ENCODE measurements at regions not wholly inside any gene's neighbourhood (a gene's known extent, or its start where the extent isn't known, plus 50 kb on each side); places are given as distances from the start of the nearest gene placed in this dataset.

- peaks cover 0 to 3% (median under 1%) of the 10 kb centered on the region in 4 donors for H3K27me3 ChIP-seq (ENCODE audit: control insufficient read depth in 4 of 4, insufficient read depth in 4 of 4, low read length in 3 of 4)
- no peaks in the 10 kb centered on the region for H3K36me3 ChIP-seq (ENCODE audit: control insufficient read depth in 4 of 4, insufficient read depth in 3 of 4, low read depth in 1 of 4, low read length in 3 of 4)
- peak; percentile 5 for DNase-seq (ENCODE audit: low spot score)
- H3K4me1 ChIP-seq (ENCODE audit: control insufficient read depth in 4 of 4, insufficient read depth in 4 of 4, low read length in 3 of 4) = no peaks in the 10 kb centered on the region
- no peak overlapping the region for H3K4me3 ChIP-seq (ENCODE audit: low read depth in 1 of 3, low read length in 3 of 3)
- TF ChIP-seq TAF1 (conservative IDR thresholded peaks at IDR 0.05) (no peak), NR2F2 (IDR thresholded peaks at IDR 0.05) (no peak), RAD21 (IDR thresholded peaks at IDR 0.05) (no peak), EGR1 (IDR thresholded peaks at IDR 0.05; ENCODE audit: low read depth in 2 of 2) (no peak), FOXA2 (IDR thresholded peaks at IDR 0.05) (no peak), MAX (IDR thresholded peaks at IDR 0.05) (no peak), SP1 (IDR thresholded peaks at IDR 0.05) (no peak), REST (IDR thresholded peaks at IDR 0.05) (no peak), JUND (IDR thresholded peaks at IDR 0.05) (no peak), RXRA (IDR thresholded peaks at IDR 0.05) (no peak), HNF4A (conservative IDR thresholded peaks at IDR 0.05) (no peak), HNF4G (IDR thresholded peaks at IDR 0.05) (no peak)
- TF ChIP-seq, protein P1, sequence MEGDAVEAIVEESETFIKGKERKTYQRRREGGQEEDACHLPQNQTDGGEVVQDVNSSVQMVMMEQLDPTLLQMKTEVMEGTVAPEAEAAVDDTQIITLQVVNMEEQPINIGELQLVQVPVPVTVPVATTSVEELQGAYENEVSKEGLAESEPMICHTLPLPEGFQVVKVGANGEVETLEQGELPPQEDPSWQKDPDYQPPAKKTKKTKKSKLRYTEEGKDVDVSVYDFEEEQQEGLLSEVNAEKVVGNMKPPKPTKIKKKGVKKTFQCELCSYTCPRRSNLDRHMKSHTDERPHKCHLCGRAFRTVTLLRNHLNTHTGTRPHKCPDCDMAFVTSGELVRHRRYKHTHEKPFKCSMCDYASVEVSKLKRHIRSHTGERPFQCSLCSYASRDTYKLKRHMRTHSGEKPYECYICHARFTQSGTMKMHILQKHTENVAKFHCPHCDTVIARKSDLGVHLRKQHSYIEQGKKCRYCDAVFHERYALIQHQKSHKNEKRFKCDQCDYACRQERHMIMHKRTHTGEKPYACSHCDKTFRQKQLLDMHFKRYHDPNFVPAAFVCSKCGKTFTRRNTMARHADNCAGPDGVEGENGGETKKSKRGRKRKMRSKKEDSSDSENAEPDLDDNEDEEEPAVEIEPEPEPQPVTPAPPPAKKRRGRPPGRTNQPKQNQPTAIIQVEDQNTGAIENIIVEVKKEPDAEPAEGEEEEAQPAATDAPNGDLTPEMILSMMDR (IDR thresholded peaks at IDR 0.05; ENCODE audit: low read depth, low read length, missing input control) = no peak
- TF ChIP-seq, protein P2, sequence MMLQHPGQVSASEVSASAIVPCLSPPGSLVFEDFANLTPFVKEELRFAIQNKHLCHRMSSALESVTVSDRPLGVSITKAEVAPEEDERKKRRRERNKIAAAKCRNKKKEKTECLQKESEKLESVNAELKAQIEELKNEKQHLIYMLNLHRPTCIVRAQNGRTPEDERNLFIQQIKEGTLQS (IDR thresholded peaks at IDR 0.05) = no peak
- no peak overlapping the region for H3K9ac ChIP-seq (ENCODE audit: low read depth in 1 of 2, low read length in 2 of 2)
- peaks cover 0 to 3% (median 0%) of the 10 kb centered on the region in 4 donors for H3K9me3 ChIP-seq (ENCODE audit: control insufficient read depth in 4 of 4, low read length in 3 of 4)
- no peak overlapping the region for H3K27ac ChIP-seq (ENCODE audit: low read depth in 1 of 2, low read length in 2 of 2)
- 60% methylated on average over 14 of the region's 14 CpGs for WGBS
These were observed 469.6 kb downstream of the NPHP4 start for GRCh38 chr1:5522531-5523145.

DNA sequence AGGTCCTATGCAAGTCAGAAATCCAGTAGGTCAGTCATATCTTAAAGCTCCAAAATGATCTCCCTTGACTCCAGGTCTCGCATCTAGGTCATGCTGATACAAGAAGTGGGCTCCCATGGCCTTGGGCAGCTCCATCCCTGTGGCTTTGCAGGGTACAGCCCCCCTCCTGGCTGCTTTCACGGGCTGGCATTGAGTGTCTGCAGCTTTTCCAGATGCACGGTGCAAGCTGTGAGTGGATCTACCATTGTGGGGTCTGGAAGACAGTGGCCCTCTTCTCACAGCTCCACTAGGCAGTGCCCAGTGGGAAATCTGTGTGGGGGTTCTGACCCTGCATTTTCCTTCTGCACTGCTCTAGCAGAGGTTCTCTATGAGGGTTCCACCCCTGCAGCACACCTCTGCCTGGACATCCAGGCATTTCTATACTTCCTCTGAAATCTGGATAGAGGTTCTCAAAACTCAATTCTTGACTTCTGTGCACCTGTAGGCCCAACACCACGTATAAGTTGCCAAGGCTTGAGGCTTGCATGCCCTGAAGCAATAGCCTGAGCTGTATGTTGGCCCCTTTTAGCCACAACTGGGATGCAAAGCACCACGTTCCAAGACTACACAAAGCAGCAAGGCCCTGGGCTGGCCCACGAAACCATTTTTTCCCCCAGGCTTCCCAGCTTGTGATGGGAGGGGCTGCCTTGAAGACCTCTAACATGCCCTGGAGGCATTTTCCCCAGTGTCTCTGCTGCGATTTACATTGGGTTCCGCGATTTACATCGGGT lies 472.7 kb downstream of the NPHP4 start:
- H3K4me3 ChIP-seq (ENCODE audit: low read depth in 1 of 3, low read length in 3 of 3) = no peak overlapping the region
- H3K36me3 ChIP-seq (ENCODE audit: control insufficient read depth in 4 of 4, insufficient read depth in 3 of 4, low read depth in 1 of 4, low read length in 3 of 4) = no peaks in the 10 kb centered on the region
- no peaks in the 10 kb centered on the region for H3K4me1 ChIP-seq (ENCODE audit: control insufficient read depth in 4 of 4, insufficient read depth in 4 of 4, low read length in 3 of 4)
- 76% methylated on average over 10 of the region's 10 CpGs for WGBS
- no peak overlapping the region for H3K9ac ChIP-seq (ENCODE audit: low read depth in 1 of 2, low read length in 2 of 2)
- peaks cover 0 to 5% (median 1%) of the 10 kb centered on the region in 4 donors for H3K27me3 ChIP-seq (ENCODE audit: control insufficient read depth in 4 of 4, insufficient read depth in 4 of 4, low read length in 3 of 4)
- H3K9me3 ChIP-seq (ENCODE audit: control insufficient read depth in 4 of 4, low read length in 3 of 4) = peaks cover 0 to 3% (median 0%) of the 10 kb centered on the region in 4 donors
- H3K27ac ChIP-seq (ENCODE audit: low read depth in 1 of 2, low read length in 2 of 2) = no peak overlapping the region
- DNase-seq (ENCODE audit: low spot score) = no peak
- TF ChIP-seq GABPA (IDR thresholded peaks at IDR 0.05 in 1 of 2, conservative IDR thresholded peaks at IDR 0.05 in 1 of 2) (no peak), JUND (IDR thresholded peaks at IDR 0.05) (no peak), YY1 (IDR thresholded peaks at IDR 0.05) (no peak), TAF1 (conservative IDR thresholded peaks at IDR 0.05) (no peak), RAD21 (IDR thresholded peaks at IDR 0.05) (no peak), NR2F2 (IDR thresholded peaks at IDR 0.05) (no peak), SP1 (IDR thresholded peaks at IDR 0.05) (no peak)
- TF ChIP-seq, protein P3, sequence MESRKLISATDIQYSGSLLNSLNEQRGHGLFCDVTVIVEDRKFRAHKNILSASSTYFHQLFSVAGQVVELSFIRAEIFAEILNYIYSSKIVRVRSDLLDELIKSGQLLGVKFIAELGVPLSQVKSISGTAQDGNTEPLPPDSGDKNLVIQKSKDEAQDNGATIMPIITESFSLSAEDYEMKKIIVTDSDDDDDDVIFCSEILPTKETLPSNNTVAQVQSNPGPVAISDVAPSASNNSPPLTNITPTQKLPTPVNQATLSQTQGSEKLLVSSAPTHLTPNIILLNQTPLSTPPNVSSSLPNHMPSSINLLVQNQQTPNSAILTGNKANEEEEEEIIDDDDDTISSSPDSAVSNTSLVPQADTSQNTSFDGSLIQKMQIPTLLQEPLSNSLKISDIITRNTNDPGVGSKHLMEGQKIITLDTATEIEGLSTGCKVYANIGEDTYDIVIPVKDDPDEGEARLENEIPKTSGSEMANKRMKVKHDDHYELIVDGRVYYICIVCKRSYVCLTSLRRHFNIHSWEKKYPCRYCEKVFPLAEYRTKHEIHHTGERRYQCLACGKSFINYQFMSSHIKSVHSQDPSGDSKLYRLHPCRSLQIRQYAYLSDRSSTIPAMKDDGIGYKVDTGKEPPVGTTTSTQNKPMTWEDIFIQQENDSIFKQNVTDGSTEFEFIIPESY (IDR thresholded peaks at IDR 0.05) = no peak
- TF ChIP-seq, protein P2 (IDR thresholded peaks at IDR 0.05) = no peak
- TF ChIP-seq, protein P1 (IDR thresholded peaks at IDR 0.05; ENCODE audit: low read depth, low read length, missing input control) = no peak
